Kidney tubule cell (primary cell): ENCODE measurements at regions not wholly inside any gene's neighbourhood (a gene's known extent, or its start where the extent isn't known, plus 50 kb on each side); places are given as distances from the start of the nearest gene placed in this dataset.
A peak's percentile ranks its signal among the peaks of the same experiment; 100 is the strongest.

Experiments used
- DNase-seq: peaks from one replicate; pipeline ENCODE4 v3.0.0-alpha.2; 2018; ENCODE audit warnings: low spot score

- DNase-seq: peak; percentile 12
Measured at GRCh38 chr14:39768589-39768988, 336.4 kb upstream of the FBXO33 start.

- DNase-seq: no peak
Measured at GRCh38 chr14:39766397-39767000, 334.3 kb upstream of the FBXO33 start.

- DNase-seq: no peak
Measured at GRCh38 chr14:39765676-39766075, 333.4 kb upstream of the FBXO33 start.

GRCh38 chr14:39763402-39763890, 331.2 kb upstream of the FBXO33 start:
- DNase-seq: no peak

GRCh38 chr14:39762576-39763401, 330.6 kb upstream of the FBXO33 start:
- no peak for DNase-seq

GRCh38 chr14:39755269-39755878, 323.1 kb upstream of the FBXO33 start:
- DNase-seq: peak; percentile 65

- DNase-seq: no peak
Measured at GRCh38 chr14:39740454-39740853, 308.2 kb upstream of the FBXO33 start.

- no peak for DNase-seq
Measured at GRCh38 chr14:39739796-39740195, 307.6 kb upstream of the FBXO33 start.

- no peak for DNase-seq
Measured at GRCh38 chr14:39734306-39734705, 302.1 kb upstream of the FBXO33 start.

GRCh38 chr14:39733741-39734140, 301.5 kb upstream of the FBXO33 start:
- peak; percentile 16 for DNase-seq

GRCh38 chr14:39731912-39732311, 299.7 kb upstream of the FBXO33 start:
- DNase-seq: peak; percentile 3

GRCh38 chr14:39726563-39726962, 294.3 kb upstream of the FBXO33 start:
- no peak for DNase-seq

- DNase-seq: no peak
Measured at GRCh38 chr14:39722547-39723273, 290.5 kb upstream of the FBXO33 start.

- DNase-seq: no peak
Measured at GRCh38 chr14:39716987-39717570, 284.8 kb upstream of the FBXO33 start.

- no peak for DNase-seq
Measured at GRCh38 chr14:39712293-39712999, 280.2 kb upstream of the FBXO33 start.

- DNase-seq: no peak
Measured at GRCh38 chr14:39704594-39704993, 272.4 kb upstream of the FBXO33 start.

GRCh38 chr14:39694341-39694740, 262.1 kb upstream of the FBXO33 start:
- no peak for DNase-seq

- DNase-seq: peak; percentile 22
Measured at GRCh38 chr14:39683691-39684260, 251.5 kb upstream of the FBXO33 start.

GRCh38 chr14:39682582-39682981, 250.3 kb upstream of the FBXO33 start:
- no peak for DNase-seq

GRCh38 chr14:39681782-39682399, 249.7 kb upstream of the FBXO33 start:
- no peak for DNase-seq
